ENCODE measurements at regions not wholly inside any gene's neighbourhood (a gene's known extent, or its start where the extent isn't known, plus 50 kb on each side); places are given as distances from the start of the nearest gene placed in this dataset.
A peak's percentile ranks its signal among the peaks of the same experiment; 100 is the strongest.

GRCh38 chr5:73304381-73304780 is 131.4 kb downstream of the TMEM174 start:
- H3K4me3 Mint-ChIP-seq: no peak overlapping the region
- no peak overlapping the region for H3K27ac ChIP-seq (ENCODE audit: insufficient read depth, low read length, poor library complexity, severe bottlenecking)
- H3K27me3 Mint-ChIP-seq: peaks cover 91% of the 10 kb centered on the region
- ATAC-seq (ENCODE audit: low read depth in 2 of 2) (no peak), DNase-seq (no peak)
- no peaks in the 10 kb centered on the region for H3K36me3 Mint-ChIP-seq
- H3K9me3 ChIP-seq (ENCODE audit: control insufficient read depth in 2 of 2, low read length in 2 of 2): no peaks in the 10 kb centered on the region
- H3K4me1 Mint-ChIP-seq: peaks cover 0 to 10% (median 6%) of the 10 kb centered on the region in 4 donors
- peaks cover 42% of the 10 kb centered on the region for H3K27me3 ChIP-seq (ENCODE audit: control insufficient read depth, insufficient read depth, low read length)
- no peaks in the 10 kb centered on the region for H3K36me3 ChIP-seq (ENCODE audit: control insufficient read depth, insufficient read depth, low read length)
- H3K4me3 ChIP-seq (ENCODE audit: low read depth, low read length): no peak overlapping the region
- no peak overlapping the region for H3K27ac Mint-ChIP-seq
- no peaks in the 10 kb centered on the region for H3K4me1 ChIP-seq (ENCODE audit: control insufficient read depth, insufficient read depth, low read length, poor library complexity, severe bottlenecking)
- peaks cover 0 to 9% (median 0%) of the 10 kb centered on the region in 7 donors for H3K9me3 Mint-ChIP-seq

GRCh38 chr5:73303148-73304079 is 130.4 kb downstream of the TMEM174 start:
- Mint-ChIP-seq H3K27me3 (peaks cover 88% of the 10 kb centered on the region), H3K9me3 (peaks cover 0 to 9% (median 0%) of the 10 kb centered on the region in 7 donors), H3K4me3 (peak overlapping the region in 1 of 4 donors; percentile 62), H3K27ac (no peak overlapping the region), H3K4me1 (peaks cover 0 to 14% (median 6%) of the 10 kb centered on the region in 4 donors), H3K36me3 (no peaks in the 10 kb centered on the region)
- Histone ChIP-seq H3K27me3 (ENCODE audit: control insufficient read depth, insufficient read depth, low read length) (peaks cover 43% of the 10 kb centered on the region), H3K9me3 (ENCODE audit: control insufficient read depth in 2 of 2, low read length in 2 of 2) (no peaks in the 10 kb centered on the region), H3K36me3 (ENCODE audit: control insufficient read depth, insufficient read depth, low read length) (no peaks in the 10 kb centered on the region), H3K4me3 (ENCODE audit: low read depth, low read length) (no peak overlapping the region), H3K27ac (ENCODE audit: insufficient read depth, low read length, poor library complexity, severe bottlenecking) (no peak overlapping the region), H3K4me1 (ENCODE audit: control insufficient read depth, insufficient read depth, low read length, poor library complexity, severe bottlenecking) (peaks cover 3% of the 10 kb centered on the region)
- DNase-seq (no peak), ATAC-seq (ENCODE audit: low read depth in 2 of 2) (no peak)

DNA sequence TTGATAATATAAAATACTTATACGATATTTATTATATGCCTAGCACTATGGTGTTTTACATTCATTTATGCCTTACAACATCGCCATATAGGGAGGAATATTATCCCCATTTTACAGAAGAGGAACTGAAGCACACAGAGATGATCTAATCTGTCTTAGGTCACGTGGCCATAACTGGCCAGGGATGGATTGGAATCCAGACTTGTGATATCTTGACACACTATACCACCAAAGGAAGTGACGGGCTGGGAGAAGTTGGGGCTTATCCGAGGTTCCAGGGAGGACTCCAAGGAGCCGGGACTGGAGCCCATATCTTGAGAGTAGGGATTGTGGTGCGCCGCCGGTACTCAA is 129.8 kb downstream of the TMEM174 start:
- Histone ChIP-seq H3K9me3 (ENCODE audit: control insufficient read depth in 2 of 2, low read length in 2 of 2) (no peaks in the 10 kb centered on the region), H3K27me3 (ENCODE audit: control insufficient read depth, insufficient read depth, low read length) (peaks cover 44% of the 10 kb centered on the region), H3K27ac (ENCODE audit: insufficient read depth, low read length, poor library complexity, severe bottlenecking) (no peak overlapping the region), H3K4me1 (ENCODE audit: control insufficient read depth, insufficient read depth, low read length, poor library complexity, severe bottlenecking) (peaks cover 3% of the 10 kb centered on the region), H3K36me3 (ENCODE audit: control insufficient read depth, insufficient read depth, low read length) (no peaks in the 10 kb centered on the region), H3K4me3 (ENCODE audit: low read depth, low read length) (no peak overlapping the region)
- H3K27ac Mint-ChIP-seq: peak overlapping the region in 1 of 3 donors; percentile 35
- ATAC-seq (ENCODE audit: low read depth in 2 of 2) (no peak), DNase-seq (no peak)
- peaks cover 0 to 9% (median 0%) of the 10 kb centered on the region in 7 donors for H3K9me3 Mint-ChIP-seq
- peaks cover 0 to 14% (median 6%) of the 10 kb centered on the region in 4 donors for H3K4me1 Mint-ChIP-seq
- H3K27me3 Mint-ChIP-seq: peaks cover 83% of the 10 kb centered on the region
- H3K36me3 Mint-ChIP-seq: no peaks in the 10 kb centered on the region
- H3K4me3 Mint-ChIP-seq: peak overlapping the region in 1 of 4 donors; percentile 62

- no peak overlapping the region for H3K27ac Mint-ChIP-seq
- Histone ChIP-seq H3K4me1 (ENCODE audit: control insufficient read depth, insufficient read depth, low read length, poor library complexity, severe bottlenecking) (peaks cover 3% of the 10 kb centered on the region), H3K27ac (ENCODE audit: insufficient read depth, low read length, poor library complexity, severe bottlenecking) (no peak overlapping the region), H3K27me3 (ENCODE audit: control insufficient read depth, insufficient read depth, low read length) (peaks cover 54% of the 10 kb centered on the region), H3K36me3 (ENCODE audit: control insufficient read depth, insufficient read depth, low read length) (no peaks in the 10 kb centered on the region), H3K4me3 (ENCODE audit: low read depth, low read length) (no peak overlapping the region), H3K9me3 (ENCODE audit: control insufficient read depth in 2 of 2, low read length in 2 of 2) (no peaks in the 10 kb centered on the region)
- H3K9me3 Mint-ChIP-seq: peaks cover 0 to 13% (median 0%) of the 10 kb centered on the region in 7 donors
- ATAC-seq (ENCODE audit: low read depth in 2 of 2): no peak
- no peak overlapping the region for H3K4me3 Mint-ChIP-seq
- peaks cover 0 to 17% (median 6%) of the 10 kb centered on the region in 4 donors for H3K4me1 Mint-ChIP-seq
- no peaks in the 10 kb centered on the region for H3K36me3 Mint-ChIP-seq
- H3K27me3 Mint-ChIP-seq: peaks cover 82% of the 10 kb centered on the region
- DNase-seq: no peak
Observed at GRCh38 chr5:73301208-73301901, 128.4 kb downstream of the TMEM174 start.

- H3K4me3 Mint-ChIP-seq: no peak overlapping the region
- Histone ChIP-seq H3K27ac (ENCODE audit: insufficient read depth, low read length, poor library complexity, severe bottlenecking) (no peak overlapping the region), H3K4me3 (ENCODE audit: low read depth, low read length) (no peak overlapping the region), H3K4me1 (ENCODE audit: control insufficient read depth, insufficient read depth, low read length, poor library complexity, severe bottlenecking) (peaks cover 3% of the 10 kb centered on the region), H3K9me3 (ENCODE audit: control insufficient read depth in 2 of 2, low read length in 2 of 2) (no peaks in the 10 kb centered on the region), H3K36me3 (ENCODE audit: control insufficient read depth, insufficient read depth, low read length) (no peaks in the 10 kb centered on the region), H3K27me3 (ENCODE audit: control insufficient read depth, insufficient read depth, low read length) (peaks cover 52% of the 10 kb centered on the region)
- H3K9me3 Mint-ChIP-seq: peaks cover 0 to 12% (median 0%) of the 10 kb centered on the region in 7 donors
- H3K27me3 Mint-ChIP-seq: peaks cover 82% of the 10 kb centered on the region
- no peak for ATAC-seq (ENCODE audit: low read depth in 2 of 2)
- H3K4me1 Mint-ChIP-seq: peaks cover 0 to 17% (median 6%) of the 10 kb centered on the region in 4 donors
- no peak overlapping the region for H3K27ac Mint-ChIP-seq
- no peaks in the 10 kb centered on the region for H3K36me3 Mint-ChIP-seq
- DNase-seq: no peak
Observed at GRCh38 chr5:73300337-73301207, 127.6 kb downstream of the TMEM174 start.

GRCh38 chr5:73299665-73300336 is 126.8 kb downstream of the TMEM174 start:
- H3K27me3 Mint-ChIP-seq: peaks cover 82% of the 10 kb centered on the region
- ATAC-seq (ENCODE audit: low read depth in 2 of 2) (no peak), DNase-seq (no peak)
- Histone ChIP-seq H3K4me3 (ENCODE audit: low read depth, low read length) (no peak overlapping the region), H3K9me3 (ENCODE audit: control insufficient read depth in 2 of 2, low read length in 2 of 2) (no peaks in the 10 kb centered on the region), H3K27me3 (ENCODE audit: control insufficient read depth, insufficient read depth, low read length) (peaks cover 54% of the 10 kb centered on the region), H3K4me1 (ENCODE audit: control insufficient read depth, insufficient read depth, low read length, poor library complexity, severe bottlenecking) (peaks cover 3% of the 10 kb centered on the region), H3K27ac (ENCODE audit: insufficient read depth, low read length, poor library complexity, severe bottlenecking) (no peak overlapping the region), H3K36me3 (ENCODE audit: control insufficient read depth, insufficient read depth, low read length) (no peaks in the 10 kb centered on the region)
- no peaks in the 10 kb centered on the region for H3K36me3 Mint-ChIP-seq
- peaks cover 0 to 17% (median 6%) of the 10 kb centered on the region in 4 donors for H3K4me1 Mint-ChIP-seq
- peaks cover 0 to 12% (median 0%) of the 10 kb centered on the region in 7 donors for H3K9me3 Mint-ChIP-seq
- H3K4me3 Mint-ChIP-seq: no peak overlapping the region
- H3K27ac Mint-ChIP-seq: no peak overlapping the region
